GM12878 (cell line): ENCODE measurements at regions not wholly inside any gene's neighbourhood (a gene's known extent, or its start where the extent isn't known, plus 50 kb on each side); places are given as distances from the start of the nearest gene placed in this dataset.
A peak's percentile ranks its signal among the peaks of the same experiment; 100 is the strongest.

ENCODE experiments used
- ATAC-seq: fragments of 200-7000 bp; cut with Tn5 transposase; 3 replicates; pipeline ENCODE4 v1.9.1; 2020; ENCODE audit warnings: mild to moderate bottlenecking, moderate library complexity
- BruUV-seq: library from RNA; stranded (reverse); fragments of 400-500 nt; replicated peaks from 2 replicates; lab custom pipeline; 2021; lab: Mats Ljungman, UMichigan
- CTCF ChIA-PET: fragments of 300-600 bp; sonication (Branson Sonifier 250); formaldehyde crosslinking; extraction: SDS; loops from one replicate; lab custom pipeline; 2021; ENCODE audit warnings: inconsistent platforms; lab: Yijun Ruan, JAX
- POLR2A ChIA-PET: fragments of 350-600 bp; formaldehyde crosslinking; extraction: SDS; loops from one replicate; lab custom pipeline; 2021; ENCODE audit warnings: inconsistent platforms; lab: Charles Lee
- RAD21 ChIA-PET: fragments of 300-600 bp; sonication (Branson Sonifier 250); formaldehyde crosslinking; loops from one replicate; lab custom pipeline; 2023; ENCODE audit warnings: antibody characterized with exemption; ENCODE audit not compliant: unreplicated experiment; lab: Charles Lee
- SMC1A ChIA-PET: fragments of 300-600 bp; sonication (Branson Sonifier 250); formaldehyde crosslinking; loops from one replicate; lab custom pipeline; 2023; ENCODE audit not compliant: unreplicated experiment, uncharacterized antibody; lab: Charles Lee
- DNase-seq: peaks from one replicate; pipeline ENCODE4 v3.0.0-alpha.2; 2011; ENCODE audit warnings: low read depth, low spot score
- FAIRE-seq: peaks from 3 replicates; lab custom pipeline; 2011; peaks lifted over from hg19 to GRCh38; lab: Jason Lieb, UNC
- H2AFZ ChIP-seq: 2 replicates; pipeline ENCODE4 v1.6.0; 2011; ENCODE audit warnings: low read depth, low read length, control low read depth; ENCODE audit not compliant: control insufficient read depth
- H3K27ac ChIP-seq: 2 replicates; pipeline ENCODE4 v1.5.1; 2011; ENCODE audit warnings: control low read depth; ENCODE audit not compliant: control insufficient read depth, insufficient read depth
- H3K27me3 ChIP-seq, 2 experiments: replicated peaks in 1 of 2; 2 replicates each; pipeline versions ENCODE4 v1.6.0 to v1.6.1; 2011; ENCODE audit warnings: low read length in 1 of 2; ENCODE audit not compliant: control insufficient read depth in 2 of 2, insufficient read depth in 2 of 2
- H3K36me3 ChIP-seq, 2 experiments: 2 replicates each; pipeline ENCODE4 v1.5.1; 2011; ENCODE audit warnings: low read length in 1 of 2; ENCODE audit not compliant: control insufficient read depth in 2 of 2, insufficient read depth in 2 of 2
- H3K4me1 ChIP-seq: 2 replicates; pipeline ENCODE4 v1.6.1; 2011; ENCODE audit warnings: mild to moderate bottlenecking, low read length, moderate library complexity, mixed read lengths; ENCODE audit not compliant: control insufficient read depth, insufficient read depth
- H3K4me2 ChIP-seq: 2 replicates; pipeline ENCODE4 v1.6.0; 2011; ENCODE audit warnings: control low read depth; ENCODE audit not compliant: control insufficient read depth, insufficient read depth
- H3K4me3 ChIP-seq: fragments of 200-600 bp; sonication (generic); 2 replicates; pipeline ENCODE4 v1.5.1; 2016
- H3K79me2 ChIP-seq: 2 replicates; pipeline ENCODE4 v1.6.0; 2011; ENCODE audit warnings: low read length; ENCODE audit not compliant: control insufficient read depth, insufficient read depth
- H3K9ac ChIP-seq: 2 replicates; pipeline ENCODE4 v1.8.0; 2011; ENCODE audit warnings: low read length, control low read depth, mixed read lengths; ENCODE audit not compliant: control insufficient read depth, insufficient read depth
- H3K9me3 ChIP-seq: replicated peaks from 3 replicates; pipeline ENCODE4 v1.5.1; 2011; ENCODE audit warnings: mild to moderate bottlenecking, low read length; ENCODE audit not compliant: control insufficient read depth, insufficient read depth
- H4K20me1 ChIP-seq: 2 replicates; pipeline ENCODE4 v1.6.0; 2011; ENCODE audit not compliant: control insufficient read depth, insufficient read depth
- CHD4 ChIP-seq: fragments of 200-600 bp; sonication (generic); IDR thresholded peaks from 2 replicates; pipeline ENCODE4 v1.6.1; 2016; ENCODE audit warnings: mild to moderate bottlenecking
- EP300 ChIP-seq, 2 experiments: fragments of 150-350 bp in 1 of 2; IDR thresholded peaks; 2 replicates each; pipeline ENCODE4 v1.6.1; 2011 to 2012; ENCODE audit warnings: low read depth in 2 of 2, low read length in 2 of 2, borderline replicate concordance in 1 of 2, improper control_type of control experiment in 1 of 2, inconsistent platforms in 1 of 2; ENCODE audit not compliant: control insufficient read depth in 1 of 2
- FOS ChIP-seq: IDR thresholded peaks from 3 replicates; pipeline ENCODE4 v1.6.1; 2011; ENCODE audit warnings: borderline replicate concordance; ENCODE audit not compliant: insufficient read length; ENCODE audit errors: extremely low read depth
- KAT2A ChIP-seq: conservative IDR thresholded peaks from 2 replicates; pipeline ENCODE4 v1.6.1; 2011; ENCODE audit warnings: low read depth, low read length; ENCODE audit not compliant: control insufficient read depth
- MTA2 ChIP-seq: fragments of 450-650 bp; IDR thresholded peaks from 2 replicates; pipeline ENCODE4 v1.6.1; 2016; ENCODE audit warnings: low read depth, mild to moderate bottlenecking, moderate library complexity
- POLR2A ChIP-seq: IDR thresholded peaks from 2 replicates; pipeline ENCODE4 v1.6.1; 2011; ENCODE audit warnings: low read depth, mild to moderate bottlenecking, low read length
- POLR2AphosphoS5 ChIP-seq: IDR thresholded peaks from 2 replicates; pipeline ENCODE4 v1.6.1; 2011; ENCODE audit warnings: mild to moderate bottlenecking, low read length, inconsistent platforms
- SRF ChIP-seq, 2 experiments: IDR thresholded peaks; 2 replicates each; pipeline ENCODE4 v1.6.1; 2011; ENCODE audit warnings: low read depth in 2 of 2, low read length in 2 of 2, mild to moderate bottlenecking in 1 of 2, moderate library complexity in 1 of 2
- SUPT20H ChIP-seq: IDR thresholded peaks from 2 replicates; pipeline ENCODE4 v1.6.1; 2011; ENCODE audit warnings: low read depth, mild to moderate bottlenecking, low read length, moderate library complexity, borderline replicate concordance; ENCODE audit not compliant: control insufficient read depth
- TAF1 ChIP-seq: IDR thresholded peaks from 2 replicates; pipeline ENCODE4 v1.6.1; 2011; ENCODE audit warnings: mild to moderate bottlenecking, low read depth, low read length, borderline replicate concordance
- WGBS: methylation state at CpG from one replicate; pipeline ENCODE4 v1.1.6; 2016; ENCODE audit warnings: low lambda C conversion rate; ENCODE audit not compliant: insufficient replicate concordance, insufficient coverage; ENCODE audit errors: missing lambda C conversion rate; 5-methylcytosine and 5-hydroxymethylcytosine counted together
- in situ Hi-C: fragments of 300-500 bp; cut with MboI; formaldehyde crosslinking; loops from 9 replicates; pipeline ENCODE4 v1.14.3; 2018; ENCODE audit warnings: mixed read lengths
- intact Hi-C: fragments of 100-400 bp; cut with micrococcal nuclease; formaldehyde crosslinking; loops from one replicate; pipeline ENCODE4 v1.14.2; 2022; ENCODE audit not compliant: unreplicated experiment
- TF ChIP-seq, protein P1 (sequence below): fragments of 450-650 bp; IDR thresholded peaks from 2 replicates; pipeline ENCODE4 v1.6.1; 2016; ENCODE audit warnings: mild to moderate bottlenecking
- TF ChIP-seq, protein P2 (sequence below): IDR thresholded peaks from 2 replicates; pipeline ENCODE4 v1.6.1; 2012; ENCODE audit warnings: low read depth, low read length, improper control_type of control experiment
- TF ChIP-seq, protein P3 (sequence below): IDR thresholded peaks from 2 replicates; pipeline ENCODE4 v1.6.1; 2012; ENCODE audit warnings: low read depth, low read length, improper control_type of control experiment

DNA sequence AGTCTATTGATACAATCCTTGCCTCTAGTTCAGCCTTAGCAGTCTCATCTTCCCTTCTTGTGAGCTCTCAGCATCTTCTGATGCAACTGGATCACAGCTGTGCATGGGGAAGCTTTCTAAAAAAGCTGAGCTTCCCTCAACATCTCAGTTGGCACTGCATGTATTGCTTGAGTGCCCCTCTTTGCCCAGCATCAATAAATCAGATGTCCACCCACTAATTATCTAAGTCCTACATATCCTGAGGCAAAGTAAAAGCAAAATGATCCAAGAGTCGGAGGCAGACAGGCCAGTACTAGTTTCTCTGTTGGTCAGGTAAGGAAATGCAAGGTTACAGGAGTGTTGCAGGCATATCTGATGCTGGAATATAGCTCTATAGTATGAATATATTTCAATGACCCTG is 334.5 kb upstream of the NCAM1 start:
- no peak for TF ChIP-seq MTA2
- ChIA-PET SMC1A (interaction anchor here (0.9 to 5.6 kb wide), 8 partner anchors 12 to 42 kb away, joined by 3 to 43 read pairs (median 6); no protein-coding TSS in a partner anchor), CTCF (interaction anchor here (1.4 kb wide), 1 partner anchor 38 kb away, joined by 9 read pairs; no protein-coding TSS in a partner anchor), POLR2A (interaction anchor here (1.0 to 1.1 kb wide), 2 partner anchors 19 to 34 kb away, joined by 3 read pairs; no protein-coding TSS in a partner anchor), RAD21 (interaction anchor here (0.6 to 2.1 kb wide), 5 partner anchors 11 to 38 kb away, joined by 3 to 7 read pairs (median 4); no protein-coding TSS in a partner anchor)
- FAIRE-seq (no peak), ATAC-seq (0 out of 3 replicates have a peak, but pooled peaks have one; percentile 3), DNase-seq (no peak)
- no peaks in the 10 kb centered on the region for H4K20me1 ChIP-seq
- H3K4me3 ChIP-seq = peak overlapping the region; percentile 51; the same call in 1 of the 2 replicates
- H3K27ac ChIP-seq = peak overlapping the region; percentile 88
- in situ Hi-C loops (no loop called here), intact Hi-C loops (no loop called here)
- H3K4me2 ChIP-seq = peak overlapping the region; percentile 74
- no peaks in the 10 kb centered on the region for H3K27me3 ChIP-seq
- 0 out of 2 replicates have a peak, but pooled peaks cover 1% of the 10 kb centered on the region for H3K79me2 ChIP-seq
- H3K9me3 ChIP-seq = no peaks in the 10 kb centered on the region; the same call in 1 of the 3 replicates
- no TSS peak for BruUV-seq
- peaks cover 62% of the 10 kb centered on the region for H3K4me1 ChIP-seq
- no peaks in the 10 kb centered on the region for H3K36me3 ChIP-seq
- no peak overlapping the region for H2AFZ ChIP-seq
- peak overlapping the region; percentile 43 for H3K9ac ChIP-seq
- 14% methylated on average over 1 of the region's 1 CpG for WGBS

DNA sequence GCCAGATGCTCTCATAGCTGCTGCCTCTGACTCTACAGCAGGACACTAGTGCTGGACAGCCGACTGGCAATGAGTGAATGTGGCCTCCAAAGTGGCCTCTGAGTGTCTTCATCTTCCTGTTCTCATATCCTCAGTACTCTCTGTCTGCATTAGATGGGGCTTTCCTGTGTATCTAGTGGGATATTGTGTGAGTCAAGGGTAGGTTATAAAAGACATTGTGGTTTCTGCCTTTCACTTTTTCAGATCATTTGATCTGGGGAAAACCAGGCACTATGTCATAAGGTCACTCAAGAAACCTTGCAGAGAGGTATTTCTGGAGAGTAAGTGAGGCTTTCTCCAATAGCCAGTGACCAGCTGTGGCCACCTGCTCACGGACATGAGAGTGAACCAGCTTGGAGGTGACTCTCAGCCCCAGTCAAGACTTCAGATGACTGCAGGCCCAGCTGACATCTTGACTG is 333.6 kb upstream of the NCAM1 start:
- Histone ChIP-seq H3K27ac (peak overlapping the region; percentile 88), H3K36me3 (no peaks in the 10 kb centered on the region), H4K20me1 (no peaks in the 10 kb centered on the region), H3K4me2 (peak overlapping the region; percentile 74), H3K9ac (peak overlapping the region; percentile 43), H3K79me2 (0 out of 2 replicates have a peak, but pooled peaks cover 1% of the 10 kb centered on the region), H3K4me3 (peak overlapping the region; percentile 51; the same call in 1 of the 2 replicates), H3K4me1 (peaks cover 61% of the 10 kb centered on the region), H2AFZ (no peak overlapping the region), H3K9me3 (no peaks in the 10 kb centered on the region; the same call in 1 of the 3 replicates), H3K27me3 (no peaks in the 10 kb centered on the region)
- ATAC-seq = peak; percentile 86
- in situ Hi-C loops = no loop called here
- peak; percentile 83 for DNase-seq
- no TSS peak for BruUV-seq
- RAD21 ChIA-PET = interaction anchor here (1.1 to 2.1 kb wide), 3 partner anchors 12 to 39 kb away, joined by 4 to 8 read pairs (median 7); no protein-coding TSS in a partner anchor
- CTCF ChIA-PET = interaction anchor here (1.4 kb wide), 1 partner anchor 39 kb away, joined by 9 read pairs; no protein-coding TSS in a partner anchor
- intact Hi-C loops = no loop called here
- SMC1A ChIA-PET = interaction anchor here (0.7 to 5.6 kb wide), 11 partner anchors 11 to 118 kb away, joined by 3 to 43 read pairs (median 4); no protein-coding TSS in a partner anchor
- WGBS = 0% methylated on average over 2 of the region's 2 CpGs
- POLR2A ChIA-PET = interaction anchor here (1.1 to 1.3 kb wide), 3 partner anchors 12 to 35 kb away, joined by 3 to 4 read pairs (median 4); no protein-coding TSS in a partner anchor
- FAIRE-seq = peak; percentile 75
- TF ChIP-seq, protein P1, sequence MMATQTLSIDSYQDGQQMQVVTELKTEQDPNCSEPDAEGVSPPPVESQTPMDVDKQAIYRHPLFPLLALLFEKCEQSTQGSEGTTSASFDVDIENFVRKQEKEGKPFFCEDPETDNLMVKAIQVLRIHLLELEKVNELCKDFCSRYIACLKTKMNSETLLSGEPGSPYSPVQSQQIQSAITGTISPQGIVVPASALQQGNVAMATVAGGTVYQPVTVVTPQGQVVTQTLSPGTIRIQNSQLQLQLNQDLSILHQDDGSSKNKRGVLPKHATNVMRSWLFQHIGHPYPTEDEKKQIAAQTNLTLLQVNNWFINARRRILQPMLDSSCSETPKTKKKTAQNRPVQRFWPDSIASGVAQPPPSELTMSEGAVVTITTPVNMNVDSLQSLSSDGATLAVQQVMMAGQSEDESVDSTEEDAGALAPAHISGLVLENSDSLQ = no peak
- 0 out of 2 replicates have a peak, but pooled peaks have one; percentile 34 for TF ChIP-seq TAF1
- no peak for TF ChIP-seq FOS
- no peak for TF ChIP-seq SRF (IDR thresholded peaks at IDR 0.05; ENCODE audit: low read depth in 2 of 2, low read length in 2 of 2)
- peak; percentile 67; the same call in 1 of the 2 replicates for TF ChIP-seq POLR2AphosphoS5
- no peak for TF ChIP-seq CHD4
- no peak for TF ChIP-seq KAT2A
- no peak for TF ChIP-seq SUPT20H
- TF ChIP-seq, protein P2, sequence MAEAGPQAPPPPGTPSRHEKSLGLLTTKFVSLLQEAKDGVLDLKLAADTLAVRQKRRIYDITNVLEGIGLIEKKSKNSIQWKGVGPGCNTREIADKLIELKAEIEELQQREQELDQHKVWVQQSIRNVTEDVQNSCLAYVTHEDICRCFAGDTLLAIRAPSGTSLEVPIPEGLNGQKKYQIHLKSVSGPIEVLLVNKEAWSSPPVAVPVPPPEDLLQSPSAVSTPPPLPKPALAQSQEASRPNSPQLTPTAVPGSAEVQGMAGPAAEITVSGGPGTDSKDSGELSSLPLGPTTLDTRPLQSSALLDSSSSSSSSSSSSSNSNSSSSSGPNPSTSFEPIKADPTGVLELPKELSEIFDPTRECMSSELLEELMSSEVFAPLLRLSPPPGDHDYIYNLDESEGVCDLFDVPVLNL = no peak
- peak; percentile 66 for TF ChIP-seq POLR2A
- TF ChIP-seq EP300 (IDR thresholded peaks at IDR 0.05; ENCODE audit: borderline replicate concordance in 1 of 2, control insufficient read depth in 1 of 2, low read depth in 2 of 2, low read length in 2 of 2) = peak; percentile 49 to 56; a peak in 3 of 4 replicates
- TF ChIP-seq, protein P3, sequence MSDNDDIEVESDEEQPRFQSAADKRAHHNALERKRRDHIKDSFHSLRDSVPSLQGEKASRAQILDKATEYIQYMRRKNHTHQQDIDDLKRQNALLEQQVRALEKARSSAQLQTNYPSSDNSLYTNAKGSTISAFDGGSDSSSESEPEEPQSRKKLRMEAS = no peak
